ENCODE measurements at regions not wholly inside any gene's neighbourhood (a gene's known extent, or its start where the extent isn't known, plus 50 kb on each side); places are given as distances from the start of the nearest gene placed in this dataset.

GRCh38 chr6:135774006-135774405, 77.5 kb upstream of the PDE7B start:
- Histone ChIP-seq H3K27me3 (no peaks in the 10 kb centered on the region), H3K27ac (no peak overlapping the region), H3K36me3 (no peaks in the 10 kb centered on the region), H3K9me3 (no peaks in the 10 kb centered on the region), H3K4me3 (no peak overlapping the region), H3K4me1 (no peaks in the 10 kb centered on the region)
- no peak for TF ChIP-seq CTCF (IDR thresholded peaks at IDR 0.05)
- intact Hi-C loops (cut with DNase I; ENCODE audit: low total_unique reads) = no loop called here
- DNase-seq = no peak

GRCh38 chr6:135779213-135779612, 72.3 kb upstream of the PDE7B start:
- no peaks in the 10 kb centered on the region for H3K4me1 ChIP-seq
- H3K36me3 ChIP-seq = no peaks in the 10 kb centered on the region
- no peak overlapping the region for H3K27ac ChIP-seq
- H3K4me3 ChIP-seq = no peak overlapping the region
- no peaks in the 10 kb centered on the region for H3K27me3 ChIP-seq
- no peaks in the 10 kb centered on the region for H3K9me3 ChIP-seq
- intact Hi-C loops (cut with DNase I; ENCODE audit: low total_unique reads) = no loop called here
- no peak for TF ChIP-seq CTCF (IDR thresholded peaks at IDR 0.05)
- DNase-seq = no peak

GRCh38 chr6:135780326-135780725, 71.2 kb upstream of the PDE7B start:
- no peaks in the 10 kb centered on the region for H3K27me3 ChIP-seq
- H3K36me3 ChIP-seq = no peaks in the 10 kb centered on the region
- intact Hi-C loops (cut with DNase I; ENCODE audit: low total_unique reads) = no loop called here
- H3K4me3 ChIP-seq = no peak overlapping the region
- no peaks in the 10 kb centered on the region for H3K9me3 ChIP-seq
- no peak for DNase-seq
- no peak overlapping the region for H3K27ac ChIP-seq
- TF ChIP-seq CTCF (IDR thresholded peaks at IDR 0.05) = no peak
- no peaks in the 10 kb centered on the region for H3K4me1 ChIP-seq

- no peak overlapping the region for H3K27ac ChIP-seq
- no peaks in the 10 kb centered on the region for H3K27me3 ChIP-seq
- no peaks in the 10 kb centered on the region for H3K9me3 ChIP-seq
- no peaks in the 10 kb centered on the region for H3K4me1 ChIP-seq
- intact Hi-C loops (cut with DNase I; ENCODE audit: low total_unique reads) = no loop called here
- no peak for DNase-seq
- H3K4me3 ChIP-seq = no peak overlapping the region
- no peaks in the 10 kb centered on the region for H3K36me3 ChIP-seq
- no peak for TF ChIP-seq CTCF (IDR thresholded peaks at IDR 0.05)
These were observed 69.0 kb upstream of the PDE7B start for GRCh38 chr6:135782546-135782945.

GRCh38 chr6:135784507-135784906, 67.0 kb upstream of the PDE7B start:
- TF ChIP-seq CTCF (IDR thresholded peaks at IDR 0.05) = no peak
- Histone ChIP-seq H3K36me3 (no peaks in the 10 kb centered on the region), H3K4me1 (peaks cover 0 to 2% (median 0%) of the 10 kb centered on the region in 4 donors), H3K4me3 (no peak overlapping the region), H3K27me3 (no peaks in the 10 kb centered on the region), H3K9me3 (no peaks in the 10 kb centered on the region), H3K27ac (no peak overlapping the region)
- intact Hi-C loops (cut with DNase I; ENCODE audit: low total_unique reads) = no loop called here
- DNase-seq = no peak

- Histone ChIP-seq H3K4me1 (peaks cover 0 to 3% (median 0%) of the 10 kb centered on the region in 4 donors), H3K27ac (peak overlapping the region in 1 of 2 donors; percentile 22), H3K4me3 (no peak overlapping the region), H3K27me3 (no peaks in the 10 kb centered on the region), H3K9me3 (no peaks in the 10 kb centered on the region), H3K36me3 (no peaks in the 10 kb centered on the region)
- no peak for TF ChIP-seq CTCF (IDR thresholded peaks at IDR 0.05)
- no peak for DNase-seq
- intact Hi-C loops (cut with DNase I; ENCODE audit: low total_unique reads) = no loop called here
These were observed 62.0 kb upstream of the PDE7B start for GRCh38 chr6:135789375-135790050.

Data from tibial artery (tissue), 4 donors.